ENCODE measurements at regions not wholly inside any gene's neighbourhood (a gene's known extent, or its start where the extent isn't known, plus 50 kb on each side); places are given as distances from the start of the nearest gene placed in this dataset.

- no peaks in the 10 kb centered on the region for H4K20me1 ChIP-seq (ENCODE audit: insufficient read depth, low read length)
- H3K9me3 ChIP-seq (ENCODE audit: low read depth, low read length), result no peaks in the 10 kb centered on the region
- no peak overlapping the region for H2AFZ ChIP-seq (ENCODE audit: low read length)
- H3K4me2 ChIP-seq (ENCODE audit: insufficient read depth, low read length), result no peak overlapping the region
- no peak overlapping the region for H3K4me3 ChIP-seq (ENCODE audit: insufficient read depth, low read length)
- no peak for DNase-seq (ENCODE audit: insufficient read length, low spot score, missing footprints)
- TF ChIP-seq CTCF (IDR thresholded peaks at IDR 0.05; ENCODE audit: extremely low read depth, low read depth, low read length), result no peak
- no peaks in the 10 kb centered on the region for H3K4me1 ChIP-seq (ENCODE audit: insufficient read depth, low read length)
- no peaks in the 10 kb centered on the region for H3K79me2 ChIP-seq (ENCODE audit: insufficient read depth, low read length)
- no peaks in the 10 kb centered on the region for H3K36me3 ChIP-seq (ENCODE audit: insufficient read depth, low read length)
- no peaks in the 10 kb centered on the region for H3K27me3 ChIP-seq (ENCODE audit: insufficient read depth, low read length)
- H3K27ac ChIP-seq (ENCODE audit: low read depth, low read length), result no peak overlapping the region
Measured at GRCh38 chr2:129727286-129727685, 252.2 kb upstream of the RAB6C start.

GRCh38 chr2:129728035-129728972, 251.2 kb upstream of the RAB6C start:
- H3K27me3 ChIP-seq (ENCODE audit: insufficient read depth, low read length), result no peaks in the 10 kb centered on the region
- no peaks in the 10 kb centered on the region for H3K9me3 ChIP-seq (ENCODE audit: low read depth, low read length)
- no peak overlapping the region for H3K4me3 ChIP-seq (ENCODE audit: insufficient read depth, low read length)
- no peaks in the 10 kb centered on the region for H4K20me1 ChIP-seq (ENCODE audit: insufficient read depth, low read length)
- H3K4me2 ChIP-seq (ENCODE audit: insufficient read depth, low read length), result no peak overlapping the region
- DNase-seq (ENCODE audit: insufficient read length, low spot score, missing footprints), result no peak
- TF ChIP-seq CTCF (IDR thresholded peaks at IDR 0.05; ENCODE audit: extremely low read depth, low read depth, low read length), result no peak
- no peak overlapping the region for H3K27ac ChIP-seq (ENCODE audit: low read depth, low read length)
- no peak overlapping the region for H2AFZ ChIP-seq (ENCODE audit: low read length)
- no peaks in the 10 kb centered on the region for H3K4me1 ChIP-seq (ENCODE audit: insufficient read depth, low read length)
- no peaks in the 10 kb centered on the region for H3K79me2 ChIP-seq (ENCODE audit: insufficient read depth, low read length)
- H3K36me3 ChIP-seq (ENCODE audit: insufficient read depth, low read length), result no peaks in the 10 kb centered on the region

- H4K20me1 ChIP-seq (ENCODE audit: insufficient read depth, low read length), result no peaks in the 10 kb centered on the region
- no peak overlapping the region for H3K4me3 ChIP-seq (ENCODE audit: insufficient read depth, low read length)
- DNase-seq (ENCODE audit: insufficient read length, low spot score, missing footprints), result no peak
- no peaks in the 10 kb centered on the region for H3K27me3 ChIP-seq (ENCODE audit: insufficient read depth, low read length)
- no peak overlapping the region for H2AFZ ChIP-seq (ENCODE audit: low read length)
- H3K79me2 ChIP-seq (ENCODE audit: insufficient read depth, low read length), result no peaks in the 10 kb centered on the region
- no peaks in the 10 kb centered on the region for H3K36me3 ChIP-seq (ENCODE audit: insufficient read depth, low read length)
- H3K27ac ChIP-seq (ENCODE audit: low read depth, low read length), result no peak overlapping the region
- H3K9me3 ChIP-seq (ENCODE audit: low read depth, low read length), result no peaks in the 10 kb centered on the region
- H3K4me2 ChIP-seq (ENCODE audit: insufficient read depth, low read length), result no peak overlapping the region
- no peak for TF ChIP-seq CTCF (IDR thresholded peaks at IDR 0.05; ENCODE audit: extremely low read depth, low read depth, low read length)
- H3K4me1 ChIP-seq (ENCODE audit: insufficient read depth, low read length), result no peaks in the 10 kb centered on the region
Measured at GRCh38 chr2:129729011-129729410, 250.5 kb upstream of the RAB6C start.

- H2AFZ ChIP-seq (ENCODE audit: low read length), result no peak overlapping the region
- no peaks in the 10 kb centered on the region for H3K27me3 ChIP-seq (ENCODE audit: insufficient read depth, low read length)
- no peak for DNase-seq (ENCODE audit: insufficient read length, low spot score, missing footprints)
- no peak overlapping the region for H3K4me3 ChIP-seq (ENCODE audit: insufficient read depth, low read length)
- H3K4me1 ChIP-seq (ENCODE audit: insufficient read depth, low read length), result no peaks in the 10 kb centered on the region
- H3K27ac ChIP-seq (ENCODE audit: low read depth, low read length), result no peak overlapping the region
- TF ChIP-seq CTCF (IDR thresholded peaks at IDR 0.05; ENCODE audit: extremely low read depth, low read depth, low read length), result no peak
- H3K79me2 ChIP-seq (ENCODE audit: insufficient read depth, low read length), result no peaks in the 10 kb centered on the region
- no peaks in the 10 kb centered on the region for H3K36me3 ChIP-seq (ENCODE audit: insufficient read depth, low read length)
- no peak overlapping the region for H3K4me2 ChIP-seq (ENCODE audit: insufficient read depth, low read length)
- no peaks in the 10 kb centered on the region for H4K20me1 ChIP-seq (ENCODE audit: insufficient read depth, low read length)
- H3K9me3 ChIP-seq (ENCODE audit: low read depth, low read length), result no peaks in the 10 kb centered on the region
Measured at GRCh38 chr2:129729646-129730045, 249.8 kb upstream of the RAB6C start.
